Esophagus squamous epithelium (tissue), 4 donors: ENCODE measurements at regions not wholly inside any gene's neighbourhood (a gene's known extent, or its start where the extent isn't known, plus 50 kb on each side); places are given as distances from the start of the nearest gene placed in this dataset.

Experiments used
- CTCF ChIP-seq, 6 experiments: fragments of 450-650 bp in 4 of 6; fragments of 200-600 bp in 2 of 6; sonication (generic) in 2 of 6; IDR thresholded peaks; one replicate each; pipeline ENCODE4 v1.5.1; 2016 to 2019; ENCODE audit warnings: antibody characterized with exemption in 6 of 6, mild to moderate bottlenecking in 4 of 6, moderate library complexity in 4 of 6
- POLR2A ChIP-seq, 4 donors: fragments of 450-650 bp; IDR thresholded peaks; one replicate each; pipeline ENCODE4 v1.6.1; 2017; ENCODE audit warnings: antibody characterized with exemption in 4 of 4, mild to moderate bottlenecking in 4 of 4, moderate library complexity in 3 of 4

GRCh38 chr7:63887031-63887430, 111.6 kb upstream of the ZNF722 start:
- no peak for TF ChIP-seq CTCF (IDR thresholded peaks at IDR 0.05)
- no peak for TF ChIP-seq POLR2A (IDR thresholded peaks at IDR 0.05)
